ENCODE measurements at regions not wholly inside any gene's neighbourhood (a gene's known extent, or its start where the extent isn't known, plus 50 kb on each side); places are given as distances from the start of the nearest gene placed in this dataset.

GRCh38 chr5:39905356-39905755, 480.6 kb upstream of the DAB2 start:
- no peaks in the 10 kb centered on the region for H3K27me3 ChIP-seq (ENCODE audit: control insufficient read depth in 3 of 3, insufficient read depth in 3 of 3, low read length in 2 of 3)
- H3K9me3 ChIP-seq (ENCODE audit: control insufficient read depth in 4 of 4, insufficient read depth in 3 of 4, low read length in 3 of 4): peaks cover 0 to 5% (median 0%) of the 10 kb centered on the region in 4 donors
- no peak for TF ChIP-seq CTCF (IDR thresholded peaks at IDR 0.05; ENCODE audit: control extremely low read depth, extremely low read depth)
- no peak overlapping the region for H3K4me3 ChIP-seq
- no peak overlapping the region for H3K9ac ChIP-seq (ENCODE audit: insufficient read depth in 1 of 2, low read length in 2 of 2)
- WGBS, 2 donors: 37 to 64% methylated on average over 4 of the region's 4 CpGs
- DNase-seq (peak in 2 of 3 donors; percentile 32 to 49), ATAC-seq (ENCODE audit: insufficient read depth, low FRiP score) (no peak)
- no peaks in the 10 kb centered on the region for H3K36me3 ChIP-seq (ENCODE audit: control insufficient read depth in 4 of 4, insufficient read depth in 4 of 4, low read length in 4 of 4)
- no peak overlapping the region for H3K27ac ChIP-seq (ENCODE audit: low read depth in 1 of 2, low read length in 1 of 2)
- no peaks in the 10 kb centered on the region for H3K4me1 ChIP-seq (ENCODE audit: control insufficient read depth in 5 of 5, insufficient read depth in 5 of 5, low read length in 5 of 5)

- TF ChIP-seq CTCF (IDR thresholded peaks at IDR 0.05; ENCODE audit: control extremely low read depth, extremely low read depth): no peak
- no peak for ATAC-seq (ENCODE audit: insufficient read depth, low FRiP score)
- 90 to 93% methylated on average over 2 of the region's 2 CpGs for WGBS, 2 donors
- peaks cover 0 to 5% (median 0%) of the 10 kb centered on the region in 4 donors for H3K9me3 ChIP-seq (ENCODE audit: control insufficient read depth in 4 of 4, insufficient read depth in 3 of 4, low read length in 3 of 4)
- H3K27me3 ChIP-seq (ENCODE audit: control insufficient read depth in 3 of 3, insufficient read depth in 3 of 3, low read length in 2 of 3): no peaks in the 10 kb centered on the region
- no peak for DNase-seq
- no peak overlapping the region for H3K4me3 ChIP-seq
- H3K36me3 ChIP-seq (ENCODE audit: control insufficient read depth in 4 of 4, insufficient read depth in 4 of 4, low read length in 4 of 4): no peaks in the 10 kb centered on the region
- no peak overlapping the region for H3K27ac ChIP-seq (ENCODE audit: low read depth in 1 of 2, low read length in 1 of 2)
- no peak overlapping the region for H3K9ac ChIP-seq (ENCODE audit: insufficient read depth in 1 of 2, low read length in 2 of 2)
- no peaks in the 10 kb centered on the region for H3K4me1 ChIP-seq (ENCODE audit: control insufficient read depth in 5 of 5, insufficient read depth in 5 of 5, low read length in 5 of 5)
These were observed 477.8 kb upstream of the DAB2 start for GRCh38 chr5:39902626-39903025.

- Histone ChIP-seq H3K9ac (ENCODE audit: insufficient read depth in 1 of 2, low read length in 2 of 2) (no peak overlapping the region), H3K4me1 (ENCODE audit: control insufficient read depth in 5 of 5, insufficient read depth in 5 of 5, low read length in 5 of 5) (no peaks in the 10 kb centered on the region), H3K36me3 (ENCODE audit: control insufficient read depth in 4 of 4, insufficient read depth in 4 of 4, low read length in 4 of 4) (no peaks in the 10 kb centered on the region), H3K27me3 (ENCODE audit: control insufficient read depth in 3 of 3, insufficient read depth in 3 of 3, low read length in 2 of 3) (no peaks in the 10 kb centered on the region), H3K4me3 (no peak overlapping the region), H3K9me3 (ENCODE audit: control insufficient read depth in 4 of 4, insufficient read depth in 3 of 4, low read length in 3 of 4) (no peaks in the 10 kb centered on the region), H3K27ac (ENCODE audit: low read depth in 1 of 2, low read length in 1 of 2) (no peak overlapping the region)
- no peak for ATAC-seq (ENCODE audit: insufficient read depth, low FRiP score)
- TF ChIP-seq CTCF (IDR thresholded peaks at IDR 0.05; ENCODE audit: control extremely low read depth, extremely low read depth): no peak
- no peak for DNase-seq
- 91 to 93% methylated on average over 1 of the region's 1 CpG for WGBS, 2 donors
These were observed 474.0 kb upstream of the DAB2 start for GRCh38 chr5:39898731-39899130.

GRCh38 chr5:39896706-39897105, 471.9 kb upstream of the DAB2 start:
- Histone ChIP-seq H3K9me3 (ENCODE audit: control insufficient read depth in 4 of 4, insufficient read depth in 3 of 4, low read length in 3 of 4) (no peaks in the 10 kb centered on the region), H3K27me3 (ENCODE audit: control insufficient read depth in 3 of 3, insufficient read depth in 3 of 3, low read length in 2 of 3) (no peaks in the 10 kb centered on the region), H3K4me3 (no peak overlapping the region), H3K9ac (ENCODE audit: insufficient read depth in 1 of 2, low read length in 2 of 2) (no peak overlapping the region), H3K36me3 (ENCODE audit: control insufficient read depth in 4 of 4, insufficient read depth in 4 of 4, low read length in 4 of 4) (no peaks in the 10 kb centered on the region), H3K27ac (ENCODE audit: low read depth in 1 of 2, low read length in 1 of 2) (no peak overlapping the region), H3K4me1 (ENCODE audit: control insufficient read depth in 5 of 5, insufficient read depth in 5 of 5, low read length in 5 of 5) (no peaks in the 10 kb centered on the region)
- 72 to 77% methylated on average over 5 of the region's 5 CpGs for WGBS, 2 donors
- no peak for ATAC-seq (ENCODE audit: insufficient read depth, low FRiP score)
- TF ChIP-seq CTCF (IDR thresholded peaks at IDR 0.05; ENCODE audit: control extremely low read depth, extremely low read depth): no peak
- DNase-seq: no peak
